SK-N-MC (cell line): ENCODE measurements at regions not wholly inside any gene's neighbourhood (a gene's known extent, or its start where the extent isn't known, plus 50 kb on each side); places are given as distances from the start of the nearest gene placed in this dataset.

Source experiments
- DNase-seq: peaks from one replicate; pipeline ENCODE4 v3.0.0-alpha.2; 2011; ENCODE audit warnings: low read depth, low spot score
- H3K27ac ChIP-seq: fragments of 200-600 bp; sonication (generic); 2 replicates; pipeline ENCODE4 v1.5.1; 2016; ENCODE audit warnings: mixed run types
- H3K36me3 ChIP-seq: fragments of 200-600 bp; sonication (generic); 2 replicates; pipeline ENCODE4 v1.6.1; 2017; ENCODE audit warnings: antibody characterized with exemption, low read length, mixed read lengths; ENCODE audit not compliant: insufficient read depth
- H3K4me3 ChIP-seq: fragments of 200-600 bp; sonication (generic); 2 replicates; pipeline ENCODE4 v1.5.1; 2016
- H3K9ac ChIP-seq: fragments of 200-600 bp; sonication (generic); 2 replicates; pipeline ENCODE4 v1.8.0; 2017; ENCODE audit warnings: mixed run types, mixed read lengths; ENCODE audit not compliant: insufficient read length
- H3K9me3 ChIP-seq: fragments of 200-600 bp; sonication (generic); 2 replicates; pipeline ENCODE4 v1.6.1; 2017; ENCODE audit warnings: low read depth, mild to moderate bottlenecking, antibody characterized with exemption, low read length, moderate library complexity, mixed read lengths
- EZH2 ChIP-seq: fragments of 200-600 bp; sonication (generic); IDR thresholded peaks from one replicate; pipeline ENCODE4 v1.6.1; 2017; ENCODE audit warnings: antibody characterized with exemption
- FOXP2 ChIP-seq: optimal IDR thresholded peaks from 2 replicates; pipeline ENCODE3; 2011; ENCODE audit warnings: mild to moderate bottlenecking, moderate library complexity; ENCODE audit not compliant: insufficient read depth; ENCODE audit errors: extremely low read length, control extremely low read depth
- POLR2AphosphoS5 ChIP-seq: IDR thresholded peaks from 2 replicates; pipeline ENCODE4 v1.6.1; 2012; ENCODE audit warnings: mild to moderate bottlenecking, low read depth, low read length, borderline replicate concordance

DNA sequence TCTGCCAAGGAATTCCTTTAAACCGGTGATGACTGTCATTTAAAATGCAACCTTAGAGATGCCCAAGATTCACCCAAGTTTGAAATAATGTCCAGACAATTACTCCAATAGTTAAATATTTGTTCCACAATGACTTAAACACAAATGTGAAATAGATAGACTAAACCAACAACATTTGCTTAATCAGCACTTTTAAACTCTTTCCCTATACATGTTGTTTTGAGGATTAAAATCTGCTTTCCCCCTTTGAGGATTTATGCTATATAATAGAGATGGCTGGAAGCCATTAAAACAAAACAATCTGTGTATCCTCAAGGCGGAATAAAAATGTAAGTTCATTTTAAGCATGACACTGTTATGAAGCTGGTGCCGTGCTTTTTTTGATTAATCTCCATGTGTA lies 297.8 kb upstream of the RSPO3 start:
- Histone ChIP-seq H3K9me3 (no peaks in the 10 kb centered on the region), H3K36me3 (no peaks in the 10 kb centered on the region), H3K27ac (peak overlapping the region; percentile 39; the same call in 1 of the 2 replicates), H3K9ac (no peak overlapping the region), H3K4me3 (peak overlapping the region; percentile 23; the same call in 1 of the 2 replicates)
- TF ChIP-seq POLR2AphosphoS5 (no peak), EZH2 (no peak), FOXP2 (no peak)
- no peak for DNase-seq

- TF ChIP-seq EZH2 = no peak
- no peak for TF ChIP-seq FOXP2
- TF ChIP-seq POLR2AphosphoS5 = no peak
- Histone ChIP-seq H3K4me3 (no peak overlapping the region), H3K36me3 (no peaks in the 10 kb centered on the region), H3K9me3 (no peaks in the 10 kb centered on the region), H3K27ac (no peak overlapping the region), H3K9ac (no peak overlapping the region)
- no peak for DNase-seq
These were observed 296.8 kb upstream of the RSPO3 start for GRCh38 chr6:126821706-126822105.

GRCh38 chr6:126824226-126824625 lies 294.2 kb upstream of the RSPO3 start:
- TF ChIP-seq EZH2 (no peak), POLR2AphosphoS5 (no peak), FOXP2 (no peak)
- no peak for DNase-seq

GRCh38 chr6:126824815-126825214 lies 293.7 kb upstream of the RSPO3 start:
- no peak for TF ChIP-seq POLR2AphosphoS5
- TF ChIP-seq EZH2 = no peak
- no peak for TF ChIP-seq FOXP2
- H3K4me3 ChIP-seq = no peak overlapping the region
- H3K27ac ChIP-seq = no peak overlapping the region
- no peaks in the 10 kb centered on the region for H3K9me3 ChIP-seq
- no peak overlapping the region for H3K9ac ChIP-seq
- H3K36me3 ChIP-seq = no peaks in the 10 kb centered on the region
- no peak for DNase-seq

More at GRCh38 chr6:126824226-126824625, 294.2 kb upstream of the RSPO3 start:
- no peak overlapping the region for H3K27ac ChIP-seq
- no peak overlapping the region for H3K9ac ChIP-seq
- no peak overlapping the region for H3K4me3 ChIP-seq
- no peaks in the 10 kb centered on the region for H3K36me3 ChIP-seq
- no peaks in the 10 kb centered on the region for H3K9me3 ChIP-seq

- Histone ChIP-seq H3K4me3 (no peak overlapping the region), H3K9ac (no peak overlapping the region), H3K9me3 (no peaks in the 10 kb centered on the region), H3K36me3 (no peaks in the 10 kb centered on the region), H3K27ac (no peak overlapping the region)
- TF ChIP-seq POLR2AphosphoS5 = no peak
- no peak for TF ChIP-seq EZH2
- no peak for TF ChIP-seq FOXP2
- no peak for DNase-seq
These were observed 292.2 kb upstream of the RSPO3 start for GRCh38 chr6:126826166-126826714.

DNA sequence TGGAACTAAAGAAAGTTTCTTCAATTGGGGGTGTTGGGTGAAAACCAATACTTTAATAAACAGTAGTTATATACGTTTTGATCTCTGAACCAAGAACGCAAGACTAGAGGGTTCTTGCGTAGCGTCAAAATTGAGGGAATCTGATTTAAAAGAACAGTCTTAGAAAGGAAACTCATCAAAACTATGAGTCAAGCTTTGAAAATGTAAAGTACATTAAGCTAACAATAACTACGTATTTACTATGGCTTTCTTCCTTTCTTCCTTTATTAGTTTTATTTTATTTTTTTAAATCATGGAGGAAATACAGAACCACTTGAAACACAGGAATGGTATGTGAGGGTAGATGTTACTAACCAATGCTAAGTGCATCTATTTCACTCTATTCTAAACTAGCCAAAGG lies 287.0 kb upstream of the RSPO3 start:
- no peak overlapping the region for H3K27ac ChIP-seq
- no peaks in the 10 kb centered on the region for H3K36me3 ChIP-seq
- TF ChIP-seq EZH2 (no peak), FOXP2 (no peak), POLR2AphosphoS5 (no peak)
- H3K9ac ChIP-seq = no peak overlapping the region
- H3K9me3 ChIP-seq = no peaks in the 10 kb centered on the region
- no peak overlapping the region for H3K4me3 ChIP-seq
- DNase-seq = no peak

DNA sequence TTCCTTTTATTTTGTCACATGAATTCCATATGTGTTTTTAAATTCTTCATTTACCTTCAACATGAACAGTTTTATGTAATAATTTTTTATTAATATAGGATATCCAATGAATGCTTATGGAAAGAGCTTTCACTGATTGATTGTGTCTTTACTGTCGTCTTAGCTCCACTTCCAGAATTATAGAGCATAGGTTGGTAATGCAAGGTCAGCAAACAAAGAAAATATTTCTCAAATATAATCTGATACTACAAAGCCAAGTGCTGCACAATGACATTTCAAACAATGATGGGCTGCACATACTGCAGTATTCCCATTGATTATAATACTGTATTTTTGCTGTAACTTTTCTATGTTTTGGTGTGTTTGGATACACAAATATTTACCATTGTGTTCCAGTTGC lies 275.7 kb upstream of the RSPO3 start:
- DNase-seq = no peak
- Histone ChIP-seq H3K9ac (no peak overlapping the region), H3K36me3 (no peaks in the 10 kb centered on the region), H3K9me3 (no peaks in the 10 kb centered on the region), H3K27ac (no peak overlapping the region), H3K4me3 (no peak overlapping the region)
- TF ChIP-seq POLR2AphosphoS5 = no peak
- no peak for TF ChIP-seq FOXP2
- TF ChIP-seq EZH2 = no peak

DNA sequence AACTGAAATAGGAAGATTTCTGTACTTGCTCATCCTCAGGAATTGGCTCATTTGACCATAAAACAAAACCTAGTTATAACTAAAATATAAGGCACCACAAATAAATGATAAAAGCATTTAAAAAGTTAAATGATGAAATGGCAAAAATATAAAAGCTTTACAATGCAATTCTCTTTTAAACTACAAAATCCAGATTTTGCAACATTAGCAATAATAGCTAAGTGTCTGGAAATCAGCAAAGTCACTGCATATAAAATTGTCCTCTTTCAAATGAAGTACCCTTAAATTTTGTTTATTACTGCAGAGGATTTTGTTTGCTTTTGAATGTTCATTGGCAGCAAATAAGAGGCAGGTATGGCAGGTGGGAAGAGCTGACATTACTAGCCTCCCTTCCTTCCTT lies 270.4 kb upstream of the RSPO3 start:
- Histone ChIP-seq H3K9ac (no peak overlapping the region), H3K36me3 (no peaks in the 10 kb centered on the region), H3K4me3 (no peak overlapping the region), H3K9me3 (no peaks in the 10 kb centered on the region), H3K27ac (no peak overlapping the region)
- no peak for TF ChIP-seq FOXP2
- no peak for TF ChIP-seq EZH2
- TF ChIP-seq POLR2AphosphoS5 = no peak
- no peak for DNase-seq

DNA sequence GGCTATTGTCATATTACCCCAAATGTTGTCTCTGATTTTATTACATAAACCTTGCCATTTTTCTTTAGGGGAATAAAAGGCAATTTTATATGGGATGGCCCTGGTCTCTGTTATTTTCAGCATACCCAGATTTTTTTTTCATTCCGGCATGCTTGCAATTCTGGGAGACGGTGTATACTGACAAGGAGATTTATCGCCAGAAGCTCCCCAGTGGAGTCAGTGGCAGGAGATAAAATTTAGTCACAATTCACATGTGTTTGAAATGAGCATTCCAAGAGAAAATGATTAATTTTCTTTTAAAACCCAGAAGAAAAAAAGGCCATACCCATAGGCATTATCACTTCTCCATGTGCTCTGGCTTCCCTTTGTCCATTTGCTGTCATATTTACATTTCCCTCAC lies 250.8 kb upstream of the RSPO3 start:
- Histone ChIP-seq H3K27ac (no peak overlapping the region), H3K9ac (no peak overlapping the region), H3K4me3 (no peak overlapping the region), H3K36me3 (no peaks in the 10 kb centered on the region), H3K9me3 (no peaks in the 10 kb centered on the region)
- DNase-seq = no peak
- TF ChIP-seq EZH2 (no peak), FOXP2 (no peak), POLR2AphosphoS5 (no peak)
